Fibroblast of lung (primary cell): ENCODE measurements at regions not wholly inside any gene's neighbourhood (a gene's known extent, or its start where the extent isn't known, plus 50 kb on each side); places are given as distances from the start of the nearest gene placed in this dataset.

Experiments used
- CTCF ChIP-seq, 2 donors: IDR thresholded peaks in 1 of 2; conservative IDR thresholded peaks in 1 of 2; 1 replicate in 1 of 2; 2 replicates in 1 of 2; pipeline ENCODE4 v1.5.1; 2011 to 2012; ENCODE audit warnings: low read length in 2 of 2, control low read depth in 1 of 2, inconsistent platforms in 1 of 2, low read depth in 1 of 2, mild to moderate bottlenecking in 1 of 2
- EZH2 ChIP-seq: IDR thresholded peaks from 2 replicates; pipeline ENCODE4 v1.5.1; 2012; ENCODE audit warnings: low read length, control low read depth, mild to moderate bottlenecking; ENCODE audit errors: missing control alignments

GRCh38 chr13:73404581-73404980, 345.8 kb downstream of the KLF5 start:
- no peak for TF ChIP-seq CTCF (conservative IDR thresholded peaks at IDR 0.05 in 1 of 2, IDR thresholded peaks at IDR 0.05 in 1 of 2; ENCODE audit: low read depth in 1 of 2, low read length in 2 of 2)
- TF ChIP-seq EZH2 = no peak
